ENCODE measurements at regions not wholly inside any gene's neighbourhood (a gene's known extent, or its start where the extent isn't known, plus 50 kb on each side); places are given as distances from the start of the nearest gene placed in this dataset.
"Not testable (repeated sequence)": the region's sequence is repeated elsewhere in the genome, so short reads cannot be mapped to it uniquely, and the experiment has no call there.

- not testable (repeated sequence) for H3K27me3 ChIP-seq (ENCODE audit: insufficient read depth, low read length); H3K4me1 ChIP-seq (ENCODE audit: insufficient read depth, low read length); H4K20me1 ChIP-seq (ENCODE audit: insufficient read depth, low read length); H3K4me3 ChIP-seq (ENCODE audit: insufficient read depth, low read length); H3K4me2 ChIP-seq (ENCODE audit: insufficient read depth, low read length); H3K79me2 ChIP-seq (ENCODE audit: insufficient read depth, low read length); H2AFZ ChIP-seq (ENCODE audit: low read length); DNase-seq (ENCODE audit: insufficient read length, low spot score, missing footprints); H3K9me3 ChIP-seq (ENCODE audit: low read depth, low read length); H3K36me3 ChIP-seq (ENCODE audit: insufficient read depth, low read length); H3K27ac ChIP-seq (ENCODE audit: low read depth, low read length)
Observed at GRCh38 chr12:31162896-31163560, 89.4 kb downstream of the DDX11 start.

GRCh38 chr12:31174293-31174692 is 100.6 kb downstream of the DDX11 start:
- H2AFZ ChIP-seq (ENCODE audit: low read length); DNase-seq (ENCODE audit: insufficient read length, low spot score, missing footprints): not testable (repeated sequence)

DNA sequence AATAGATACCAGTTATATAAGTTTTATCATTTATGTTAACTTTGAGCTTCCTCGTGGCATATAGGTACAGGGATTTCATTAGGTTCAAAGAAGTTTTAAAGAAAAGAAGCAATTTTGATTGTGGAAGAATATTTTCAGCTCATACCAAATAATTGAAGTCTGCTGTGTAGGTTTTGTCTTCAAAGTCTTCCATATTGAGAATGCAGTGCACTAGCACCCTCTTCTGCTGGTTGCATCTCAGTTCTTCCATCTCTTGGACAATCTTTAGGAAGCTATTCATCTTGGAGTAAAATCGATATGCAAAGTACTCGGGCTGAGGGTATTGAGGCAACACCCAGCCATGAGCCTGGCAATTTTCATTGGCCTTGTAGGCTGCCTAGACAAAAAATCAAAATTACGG is 103.9 kb downstream of the DDX11 start:
- H3K4me2 ChIP-seq (ENCODE audit: insufficient read depth, low read length); H2AFZ ChIP-seq (ENCODE audit: low read length); H3K4me3 ChIP-seq (ENCODE audit: insufficient read depth, low read length); H3K36me3 ChIP-seq (ENCODE audit: insufficient read depth, low read length); H3K27ac ChIP-seq (ENCODE audit: low read depth, low read length); DNase-seq (ENCODE audit: insufficient read length, low spot score, missing footprints); H3K9me3 ChIP-seq (ENCODE audit: low read depth, low read length); H3K4me1 ChIP-seq (ENCODE audit: insufficient read depth, low read length); H3K79me2 ChIP-seq (ENCODE audit: insufficient read depth, low read length); H3K27me3 ChIP-seq (ENCODE audit: insufficient read depth, low read length); H4K20me1 ChIP-seq (ENCODE audit: insufficient read depth, low read length): not testable (repeated sequence)

More at GRCh38 chr12:31174293-31174692, 100.6 kb downstream of the DDX11 start:
- H3K27ac ChIP-seq (ENCODE audit: low read depth, low read length); H3K27me3 ChIP-seq (ENCODE audit: insufficient read depth, low read length); H3K4me3 ChIP-seq (ENCODE audit: insufficient read depth, low read length); H3K79me2 ChIP-seq (ENCODE audit: insufficient read depth, low read length); H3K36me3 ChIP-seq (ENCODE audit: insufficient read depth, low read length); H3K9me3 ChIP-seq (ENCODE audit: low read depth, low read length); H3K4me1 ChIP-seq (ENCODE audit: insufficient read depth, low read length); H4K20me1 ChIP-seq (ENCODE audit: insufficient read depth, low read length); H3K4me2 ChIP-seq (ENCODE audit: insufficient read depth, low read length): not testable (repeated sequence)

GRCh38 chr12:31178875-31179274 is 105.2 kb downstream of the DDX11 start:
- not testable (repeated sequence) for H3K4me1 ChIP-seq (ENCODE audit: insufficient read depth, low read length); H2AFZ ChIP-seq (ENCODE audit: low read length); H3K4me2 ChIP-seq (ENCODE audit: insufficient read depth, low read length); H3K9me3 ChIP-seq (ENCODE audit: low read depth, low read length); DNase-seq (ENCODE audit: insufficient read length, low spot score, missing footprints); H3K36me3 ChIP-seq (ENCODE audit: insufficient read depth, low read length); H3K79me2 ChIP-seq (ENCODE audit: insufficient read depth, low read length); H3K4me3 ChIP-seq (ENCODE audit: insufficient read depth, low read length); H3K27me3 ChIP-seq (ENCODE audit: insufficient read depth, low read length); H3K27ac ChIP-seq (ENCODE audit: low read depth, low read length); H4K20me1 ChIP-seq (ENCODE audit: insufficient read depth, low read length)

DNA sequence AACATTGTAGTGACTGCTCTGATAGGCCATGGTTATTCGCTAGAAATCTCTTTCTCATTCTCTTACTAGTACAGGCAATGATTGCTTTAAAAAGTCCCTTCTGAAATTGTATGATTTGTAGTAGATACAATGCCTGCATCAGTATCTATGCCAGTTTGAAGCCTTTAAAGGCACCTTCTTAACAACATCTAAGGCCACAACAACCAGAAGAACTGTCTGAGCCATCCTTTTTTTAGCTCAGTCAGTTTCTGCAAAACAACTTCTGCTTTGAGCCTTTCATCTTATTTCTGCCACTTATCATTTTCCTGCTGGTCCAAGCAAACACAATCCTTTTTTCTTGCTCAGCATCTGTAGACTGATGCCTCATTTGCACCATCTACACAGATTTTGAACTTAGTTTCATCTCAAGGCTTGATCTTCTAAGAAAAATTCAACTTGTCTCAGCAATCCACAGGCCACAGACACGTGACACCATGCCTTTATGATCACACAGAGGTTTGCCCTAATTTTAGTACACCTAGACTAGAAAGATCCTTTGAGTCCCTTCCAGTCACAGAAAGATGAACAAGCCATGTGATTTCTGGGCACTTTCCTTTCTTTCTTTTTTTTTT is 106.1 kb downstream of the DDX11 start:
- not testable (repeated sequence) for H3K4me2 ChIP-seq (ENCODE audit: insufficient read depth, low read length); H3K27ac ChIP-seq (ENCODE audit: low read depth, low read length); H3K4me3 ChIP-seq (ENCODE audit: insufficient read depth, low read length); H3K9me3 ChIP-seq (ENCODE audit: low read depth, low read length); H3K36me3 ChIP-seq (ENCODE audit: insufficient read depth, low read length); DNase-seq (ENCODE audit: insufficient read length, low spot score, missing footprints); H3K79me2 ChIP-seq (ENCODE audit: insufficient read depth, low read length); H4K20me1 ChIP-seq (ENCODE audit: insufficient read depth, low read length); H2AFZ ChIP-seq (ENCODE audit: low read length); H3K27me3 ChIP-seq (ENCODE audit: insufficient read depth, low read length); H3K4me1 ChIP-seq (ENCODE audit: insufficient read depth, low read length)

DNA sequence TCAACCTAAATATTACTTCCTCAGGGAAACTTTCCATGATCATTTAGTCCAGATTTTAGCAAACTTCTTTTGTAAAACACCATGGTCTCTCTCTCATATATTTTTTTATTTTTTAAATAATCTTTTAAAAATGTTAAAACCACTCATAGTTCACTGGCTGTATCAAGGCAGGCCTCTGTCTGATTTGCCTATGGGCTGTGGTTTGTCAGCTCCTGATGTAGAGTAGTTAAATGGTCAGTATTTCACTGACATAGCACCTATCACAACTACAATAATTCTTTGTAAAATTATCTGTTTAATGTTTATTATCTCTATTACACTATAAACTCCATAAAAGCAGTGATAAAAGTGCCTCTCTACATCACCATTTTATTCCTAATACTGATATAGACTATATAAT is 108.9 kb downstream of the DDX11 start:
- H3K79me2 ChIP-seq (ENCODE audit: insufficient read depth, low read length); H2AFZ ChIP-seq (ENCODE audit: low read length); H3K27ac ChIP-seq (ENCODE audit: low read depth, low read length); H3K4me2 ChIP-seq (ENCODE audit: insufficient read depth, low read length); H3K27me3 ChIP-seq (ENCODE audit: insufficient read depth, low read length); DNase-seq (ENCODE audit: insufficient read length, low spot score, missing footprints); H3K36me3 ChIP-seq (ENCODE audit: insufficient read depth, low read length); H4K20me1 ChIP-seq (ENCODE audit: insufficient read depth, low read length); H3K9me3 ChIP-seq (ENCODE audit: low read depth, low read length); H3K4me3 ChIP-seq (ENCODE audit: insufficient read depth, low read length); H3K4me1 ChIP-seq (ENCODE audit: insufficient read depth, low read length): not testable (repeated sequence)

DNA sequence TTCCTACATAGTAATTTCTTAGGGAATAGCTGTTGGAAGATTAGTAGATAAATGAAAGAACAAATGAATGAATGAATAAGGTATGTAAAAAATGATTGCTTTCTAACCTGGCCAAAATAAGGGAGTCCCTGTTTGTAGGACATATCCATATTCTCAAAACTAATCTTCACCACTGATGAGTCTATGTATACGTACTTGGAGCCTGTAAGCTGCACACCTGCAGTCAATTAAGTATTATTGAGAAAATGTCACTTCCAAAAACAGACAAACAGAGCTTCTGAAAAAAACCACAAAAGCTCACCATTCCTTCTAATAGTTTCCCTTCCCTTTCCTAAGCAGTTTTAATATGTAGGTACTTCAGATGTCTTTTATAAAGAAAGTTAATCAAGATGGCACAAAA is 109.4 kb downstream of the DDX11 start:
- not testable (repeated sequence) for DNase-seq (ENCODE audit: insufficient read length, low spot score, missing footprints); H3K4me2 ChIP-seq (ENCODE audit: insufficient read depth, low read length); H4K20me1 ChIP-seq (ENCODE audit: insufficient read depth, low read length); H3K4me1 ChIP-seq (ENCODE audit: insufficient read depth, low read length); H3K4me3 ChIP-seq (ENCODE audit: insufficient read depth, low read length); H3K27ac ChIP-seq (ENCODE audit: low read depth, low read length); H3K27me3 ChIP-seq (ENCODE audit: insufficient read depth, low read length); H3K79me2 ChIP-seq (ENCODE audit: insufficient read depth, low read length); H3K36me3 ChIP-seq (ENCODE audit: insufficient read depth, low read length); H2AFZ ChIP-seq (ENCODE audit: low read length); H3K9me3 ChIP-seq (ENCODE audit: low read depth, low read length)

DNA sequence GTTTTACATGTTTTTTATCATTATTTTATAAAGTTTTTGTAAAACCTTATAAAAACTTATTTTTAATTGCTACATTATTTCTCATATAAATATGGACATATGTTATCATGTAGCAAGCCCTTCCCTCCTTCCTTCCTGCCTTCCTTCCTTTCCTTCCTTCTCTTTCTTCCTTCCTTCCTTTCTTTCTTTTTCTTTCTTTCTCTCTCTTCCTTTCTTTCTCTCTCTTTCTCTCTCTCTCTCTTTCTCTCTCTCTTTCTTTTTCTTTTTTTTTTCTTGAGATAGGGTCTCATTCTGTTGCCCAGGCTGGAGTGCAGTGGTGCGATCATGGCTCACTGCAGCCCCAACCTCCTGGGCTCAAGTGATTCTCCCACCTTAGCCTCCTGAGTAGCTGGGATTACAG is 110.2 kb downstream of the DDX11 start:
- not testable (repeated sequence) for DNase-seq (ENCODE audit: insufficient read length, low spot score, missing footprints); H3K9me3 ChIP-seq (ENCODE audit: low read depth, low read length); H3K79me2 ChIP-seq (ENCODE audit: insufficient read depth, low read length); H2AFZ ChIP-seq (ENCODE audit: low read length); H4K20me1 ChIP-seq (ENCODE audit: insufficient read depth, low read length); H3K36me3 ChIP-seq (ENCODE audit: insufficient read depth, low read length); H3K4me3 ChIP-seq (ENCODE audit: insufficient read depth, low read length); H3K27me3 ChIP-seq (ENCODE audit: insufficient read depth, low read length); H3K4me1 ChIP-seq (ENCODE audit: insufficient read depth, low read length); H3K4me2 ChIP-seq (ENCODE audit: insufficient read depth, low read length); H3K27ac ChIP-seq (ENCODE audit: low read depth, low read length)

- H3K4me3 ChIP-seq (ENCODE audit: insufficient read depth, low read length); DNase-seq (ENCODE audit: insufficient read length, low spot score, missing footprints); H3K36me3 ChIP-seq (ENCODE audit: insufficient read depth, low read length); H3K4me2 ChIP-seq (ENCODE audit: insufficient read depth, low read length); H3K27me3 ChIP-seq (ENCODE audit: insufficient read depth, low read length); H2AFZ ChIP-seq (ENCODE audit: low read length); H4K20me1 ChIP-seq (ENCODE audit: insufficient read depth, low read length); H3K4me1 ChIP-seq (ENCODE audit: insufficient read depth, low read length); H3K9me3 ChIP-seq (ENCODE audit: low read depth, low read length); H3K79me2 ChIP-seq (ENCODE audit: insufficient read depth, low read length); H3K27ac ChIP-seq (ENCODE audit: low read depth, low read length): not testable (repeated sequence)
Observed at GRCh38 chr12:31184667-31185066, 111.0 kb downstream of the DDX11 start.

Measured in osteoblast (primary cell).